ENCODE measurements at regions not wholly inside any gene's neighbourhood (a gene's known extent, or its start where the extent isn't known, plus 50 kb on each side); places are given as distances from the start of the nearest gene placed in this dataset.

GRCh38 chr5:166111021-166111420 is 2180.4 kb upstream of the WWC1 start:
- no peak for TF ChIP-seq CTCF (IDR thresholded peaks at IDR 0.05; ENCODE audit: low read length)
- no peak for TF ChIP-seq EZH2 (IDR thresholded peaks at IDR 0.05; ENCODE audit: borderline replicate concordance, low read length)
